Activated naive CD4-positive, alpha-beta T cell (primary cell): ENCODE measurements at regions not wholly inside any gene's neighbourhood (a gene's known extent, or its start where the extent isn't known, plus 50 kb on each side); places are given as distances from the start of the nearest gene placed in this dataset.

Source experiments
- DNase-seq, 4 experiments: peaks; one replicate each; lab custom pipeline; 2025; lab: John Stamatoyannopoulos, UW

DNA sequence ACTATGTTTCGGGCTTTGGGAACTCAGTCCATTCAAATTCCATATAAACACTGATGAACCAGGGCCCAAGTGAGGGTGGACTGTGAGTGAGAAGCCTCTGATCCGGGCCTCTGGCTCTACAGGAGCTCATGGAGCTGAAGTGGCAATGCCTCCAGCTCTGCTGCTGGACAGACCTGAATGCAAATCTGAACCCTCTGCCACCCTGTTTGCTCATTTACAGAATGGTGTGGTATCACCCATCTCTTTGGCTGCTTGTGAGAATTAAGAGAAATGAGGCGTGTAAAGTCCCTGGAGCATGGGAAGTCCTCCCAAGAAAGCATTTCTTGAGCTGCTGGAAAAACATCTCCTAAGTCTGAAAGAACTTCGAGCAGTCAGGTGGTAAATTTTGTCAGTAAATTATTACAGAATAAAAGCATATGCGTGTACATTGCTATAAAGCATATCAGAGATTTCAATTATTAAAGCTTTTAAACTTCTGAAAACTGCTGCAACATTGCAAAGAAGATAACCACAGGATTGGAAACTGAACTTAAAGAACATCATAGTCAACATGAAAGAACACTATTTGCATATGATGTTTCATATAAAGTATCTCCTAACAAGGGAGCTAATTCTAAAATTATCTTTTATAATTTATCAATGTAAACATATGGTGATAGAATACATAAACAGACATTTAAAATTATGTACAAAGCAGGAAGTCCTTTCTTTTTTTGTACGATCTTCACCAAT, 369.0 kb downstream of the UQCRFS1 start:
- no peak for DNase-seq

- no peak for DNase-seq
These were observed 371.4 kb downstream of the UQCRFS1 start for GRCh38 chr19:28841531-28841930.

DNA sequence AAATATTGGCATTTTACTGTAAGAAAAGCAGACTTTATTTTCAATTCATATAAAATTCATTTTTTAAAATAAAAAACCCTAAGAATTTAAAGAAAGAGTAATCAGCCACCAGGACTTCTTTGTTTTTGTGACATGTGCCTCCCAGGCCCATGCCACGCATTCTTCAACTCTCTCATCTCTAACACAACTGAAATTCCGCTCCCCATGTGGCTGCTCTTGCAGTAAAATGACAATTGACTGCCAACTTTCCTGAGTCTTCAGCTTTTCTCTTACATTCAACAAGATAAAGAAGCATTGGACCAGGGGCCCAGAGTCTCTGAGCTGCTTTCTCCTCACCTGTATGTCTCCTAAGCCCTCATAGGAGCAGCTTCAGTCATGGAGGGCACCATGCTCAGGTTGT, 372.1 kb downstream of the UQCRFS1 start:
- no peak for DNase-seq

DNA sequence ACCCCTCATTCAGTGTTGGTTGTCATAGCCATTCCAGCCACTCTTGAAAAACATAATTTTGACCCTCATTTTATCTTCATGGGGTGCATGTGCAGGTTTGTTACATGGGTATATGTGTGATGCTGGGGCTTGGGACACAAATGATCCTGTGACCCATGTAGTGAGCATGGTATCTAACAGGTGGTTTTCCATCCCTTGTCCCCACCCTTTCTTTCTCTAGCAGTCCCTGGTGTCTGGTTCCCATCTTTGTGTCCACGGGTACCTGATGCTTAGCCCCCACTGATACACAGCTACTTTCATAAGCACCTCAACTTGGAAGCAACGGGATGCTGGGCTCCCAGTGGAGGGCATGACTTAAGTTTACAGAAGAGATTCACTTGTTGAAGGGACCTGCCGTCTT, 373.5 kb downstream of the UQCRFS1 start:
- no peak for DNase-seq

DNA sequence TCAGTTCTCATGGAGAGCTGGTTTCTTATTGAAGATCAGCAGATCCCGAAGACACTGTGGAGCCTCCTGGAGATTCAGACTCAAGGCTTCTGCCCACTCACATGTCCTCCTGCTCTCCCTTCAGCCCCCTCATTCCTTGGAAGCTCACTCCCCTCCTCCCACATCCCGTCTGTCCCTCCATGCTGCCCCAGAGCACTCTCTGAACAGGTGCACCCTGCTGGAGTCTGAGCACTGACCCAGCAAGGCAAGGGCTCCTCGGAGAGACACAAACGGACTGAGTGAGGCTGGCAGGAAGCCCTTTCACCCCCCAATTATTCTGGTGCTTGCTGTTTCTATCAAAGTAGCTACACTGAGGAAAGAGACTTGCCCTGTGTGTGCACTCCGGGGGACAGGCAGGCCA, 374.0 kb downstream of the UQCRFS1 start:
- no peak for DNase-seq

GRCh38 chr19:28836421-28836820, 376.5 kb downstream of the UQCRFS1 start:
- no peak for DNase-seq

- no peak for DNase-seq
These were observed 378.0 kb downstream of the UQCRFS1 start for GRCh38 chr19:28834996-28835395.

- no peak for DNase-seq
These were observed 381.5 kb downstream of the UQCRFS1 start for GRCh38 chr19:28831462-28831861.

GRCh38 chr19:28829762-28830161, 383.2 kb downstream of the UQCRFS1 start:
- no peak for DNase-seq

GRCh38 chr19:28829359-28829758, 383.6 kb downstream of the UQCRFS1 start:
- DNase-seq: no peak

DNA sequence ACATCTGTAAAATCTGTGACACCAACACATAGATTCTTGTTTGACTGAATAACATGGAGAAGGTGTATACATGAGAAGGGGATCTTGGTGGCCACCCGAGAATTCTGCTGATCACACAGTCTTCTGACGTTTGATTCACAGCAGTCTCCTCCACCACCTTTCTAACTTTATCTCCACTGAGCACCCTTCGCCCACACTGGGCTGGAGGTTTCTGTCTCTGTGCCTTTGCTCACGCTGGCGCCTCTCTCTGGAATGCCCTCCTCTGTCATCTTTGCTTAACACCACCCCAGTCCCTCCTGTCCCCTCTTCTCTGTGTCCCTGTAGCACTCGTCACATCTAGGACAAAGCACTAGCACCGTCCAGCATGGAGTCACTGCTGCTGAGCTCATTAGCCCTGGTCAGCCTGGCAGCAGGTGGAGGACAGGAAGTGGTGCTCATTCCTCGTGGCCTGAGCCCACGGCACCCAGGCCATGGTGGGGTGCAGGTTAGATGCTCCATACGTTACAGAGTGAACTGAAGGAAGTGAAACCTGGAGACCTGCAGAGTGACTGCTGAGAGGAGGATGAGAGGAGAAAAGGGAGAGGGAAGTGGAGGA, 384.6 kb downstream of the UQCRFS1 start:
- DNase-seq: no peak

- no peak for DNase-seq
These were observed 385.6 kb downstream of the UQCRFS1 start for GRCh38 chr19:28827382-28827781.

- DNase-seq: no peak
These were observed 389.5 kb downstream of the UQCRFS1 start for GRCh38 chr19:28823338-28823961.

DNA sequence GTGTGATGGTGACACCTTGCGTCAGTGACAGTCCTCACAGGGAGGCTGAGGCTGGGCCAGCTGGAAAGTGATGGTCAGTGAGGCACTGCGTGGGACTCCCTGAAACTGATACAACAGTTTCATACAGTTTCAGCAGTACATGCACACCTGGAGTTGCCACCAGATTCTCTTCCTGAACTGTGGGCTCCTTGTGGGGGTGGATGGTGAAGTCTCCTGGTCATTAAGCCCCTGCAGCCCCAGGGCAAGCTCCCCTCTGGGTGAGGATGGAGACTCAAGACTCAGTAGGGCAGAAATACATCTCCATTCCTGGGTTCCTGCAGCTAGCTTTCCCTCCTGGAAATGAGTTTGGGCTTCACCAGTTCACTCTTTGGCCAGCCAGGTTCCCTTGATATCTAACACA, 392.7 kb downstream of the UQCRFS1 start:
- no peak for DNase-seq

DNA sequence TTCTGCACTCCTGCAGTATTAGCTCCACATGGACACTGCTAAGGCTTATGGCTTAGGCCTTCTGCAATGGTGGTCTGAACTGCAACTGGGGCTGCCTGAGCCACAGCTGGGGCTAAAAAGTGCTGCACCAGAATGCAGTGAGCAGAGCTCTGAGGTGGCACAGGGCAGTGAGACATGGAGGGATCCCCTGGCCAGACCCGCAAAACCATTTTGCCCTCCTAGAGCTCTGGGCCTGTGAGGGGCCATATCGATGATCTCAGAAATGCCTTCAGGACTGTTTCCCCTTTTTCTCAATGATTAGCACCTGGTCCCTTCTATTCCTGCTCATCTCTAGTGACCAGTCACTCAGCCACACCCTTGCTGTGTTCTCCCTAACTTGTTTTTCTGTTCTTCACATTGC, 397.7 kb downstream of the UQCRFS1 start:
- DNase-seq: no peak

DNA sequence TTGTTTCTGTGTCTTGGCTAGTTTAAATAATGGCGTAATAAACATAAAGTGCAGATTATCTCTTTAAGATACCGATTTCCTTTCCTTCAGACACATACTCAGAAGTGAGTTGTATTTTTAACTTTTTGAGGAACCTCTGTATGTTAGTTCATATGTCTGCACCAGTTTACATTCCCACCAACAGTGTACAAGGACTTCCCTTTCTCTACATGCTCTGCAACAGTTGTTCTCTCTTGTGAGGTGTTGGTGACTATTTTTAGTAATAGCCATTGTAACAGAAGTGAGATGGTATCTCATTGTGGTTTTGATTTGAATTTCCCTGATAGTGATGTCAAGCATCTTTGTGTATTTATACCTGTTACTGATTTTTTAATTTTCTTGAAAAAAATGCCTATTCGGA, 418.6 kb downstream of the UQCRFS1 start:
- no peak for DNase-seq

- no peak for DNase-seq
These were observed 419.4 kb downstream of the UQCRFS1 start for GRCh38 chr19:28793391-28794168.

DNA sequence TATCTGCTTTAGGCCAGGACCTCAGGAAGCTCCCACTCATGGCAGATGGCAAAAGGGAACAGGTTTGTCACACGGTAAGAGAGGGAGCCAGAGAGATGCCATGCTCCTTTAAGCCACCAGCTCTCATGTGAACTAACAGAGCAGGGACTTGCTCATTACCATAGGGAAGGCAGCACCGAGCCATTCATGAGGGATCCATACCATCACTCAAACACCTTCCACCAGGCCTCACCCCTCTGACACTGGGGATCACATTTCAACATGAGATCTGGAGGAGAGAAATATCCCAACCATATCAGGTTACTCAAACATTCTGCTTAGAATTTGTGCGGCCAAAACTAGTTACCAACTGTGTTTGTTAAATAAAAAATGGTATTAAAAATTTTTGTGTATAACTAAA, 427.0 kb downstream of the UQCRFS1 start:
- DNase-seq: no peak

- DNase-seq: no peak
These were observed 448.9 kb downstream of the UQCRFS1 start for GRCh38 chr19:28764066-28764465.

DNA sequence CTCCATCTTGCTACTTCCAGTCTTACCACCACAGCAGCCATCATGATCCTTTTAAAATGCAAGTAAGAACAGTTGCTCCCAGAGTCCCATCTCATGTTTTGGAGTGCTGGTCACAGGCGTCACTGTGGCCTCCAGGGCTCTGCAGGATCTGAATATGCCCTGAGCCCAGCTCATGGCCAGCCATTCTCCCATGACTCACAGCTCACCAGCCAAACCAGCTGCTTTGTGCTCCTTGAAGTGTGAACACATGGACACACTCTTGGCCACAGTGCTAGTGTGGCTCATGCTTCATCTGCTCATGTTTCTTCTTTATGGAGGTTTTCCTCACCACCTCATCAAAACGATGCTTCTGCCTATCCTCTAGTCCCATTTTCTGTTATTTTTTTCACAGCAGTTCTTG, 466.5 kb downstream of the UQCRFS1 start:
- no peak for DNase-seq

DNA sequence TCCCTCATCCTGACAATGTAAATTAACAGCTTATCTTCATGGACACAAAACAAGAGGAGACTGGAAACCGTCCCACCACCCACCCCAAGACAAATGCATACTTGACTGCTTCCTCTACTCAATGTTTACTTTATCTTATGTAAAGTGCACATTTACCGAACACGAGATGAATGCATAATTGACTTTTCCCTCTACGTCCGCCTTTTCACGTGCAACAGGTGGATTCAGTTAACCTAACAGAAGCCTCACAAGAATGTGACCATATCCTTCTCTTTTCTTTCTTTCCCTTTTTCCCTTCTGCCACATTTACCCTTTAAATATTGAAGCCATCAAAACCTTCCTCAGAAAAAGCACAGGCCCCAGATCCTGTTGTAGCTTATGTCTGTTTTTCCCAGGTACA, 468.0 kb downstream of the UQCRFS1 start:
- no peak for DNase-seq

DNA sequence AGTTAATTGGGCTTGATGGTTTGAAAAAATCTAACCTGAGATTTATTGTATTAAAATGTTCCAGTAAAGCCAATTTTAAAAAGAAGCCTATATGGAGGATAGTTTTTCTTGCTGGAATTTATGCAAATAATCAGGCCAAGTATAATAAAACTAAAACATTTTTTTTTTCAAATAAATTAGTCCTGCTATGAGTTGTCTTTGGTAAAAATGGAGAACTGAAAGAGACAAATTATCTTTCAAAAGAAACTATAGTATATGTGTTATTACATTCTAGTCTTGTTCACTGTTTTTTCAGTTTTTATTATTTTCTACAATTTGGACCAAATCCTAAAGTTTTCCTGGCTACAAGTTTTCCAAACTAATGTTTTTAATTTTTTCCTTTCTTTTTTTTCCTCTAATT, 468.9 kb downstream of the UQCRFS1 start:
- DNase-seq: no peak
